ENCODE measurements at regions not wholly inside any gene's neighbourhood (a gene's known extent, or its start where the extent isn't known, plus 50 kb on each side); places are given as distances from the start of the nearest gene placed in this dataset.

- Histone ChIP-seq H3K4me3 (no peak overlapping the region), H3K27ac (no peak overlapping the region)
Observed at GRCh38 chr9:107112707-107113243, 170.3 kb upstream of the RAD23B start.

- H3K27ac ChIP-seq = no peak overlapping the region
Observed at GRCh38 chr9:107118863-107119624, 164.0 kb upstream of the RAD23B start.

DNA sequence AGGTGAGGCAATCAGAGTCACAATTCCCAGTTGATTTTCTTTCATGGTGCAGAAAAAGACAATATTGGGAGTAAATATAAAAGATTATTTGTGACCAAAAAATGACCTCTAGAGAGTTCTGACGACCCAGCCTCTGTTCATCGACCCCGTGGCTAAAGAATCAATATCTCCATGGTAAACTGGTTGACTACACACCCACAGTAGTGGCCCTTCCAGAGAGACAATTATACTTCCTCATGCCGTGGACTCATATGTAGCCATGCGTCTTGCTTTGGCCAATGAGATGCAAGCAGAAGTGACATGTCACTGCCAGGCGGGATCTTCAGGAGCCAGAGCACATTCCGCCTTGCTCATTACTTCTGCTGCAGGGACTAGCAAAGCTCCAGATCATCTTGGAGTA is 163.3 kb upstream of the RAD23B start:
- Histone ChIP-seq H3K27ac (no peak overlapping the region), H3K4me3 (no peak overlapping the region)

More at GRCh38 chr9:107118863-107119624, 164.0 kb upstream of the RAD23B start:
- no peak overlapping the region for H3K4me3 ChIP-seq

- no peak overlapping the region for H3K27ac ChIP-seq
- H3K4me3 ChIP-seq = no peak overlapping the region
Observed at GRCh38 chr9:107123389-107123788, 159.7 kb upstream of the RAD23B start.

- H3K27ac ChIP-seq = no peak overlapping the region
- H3K4me3 ChIP-seq = no peak overlapping the region
Observed at GRCh38 chr9:107127608-107128007, 155.5 kb upstream of the RAD23B start.

DNA sequence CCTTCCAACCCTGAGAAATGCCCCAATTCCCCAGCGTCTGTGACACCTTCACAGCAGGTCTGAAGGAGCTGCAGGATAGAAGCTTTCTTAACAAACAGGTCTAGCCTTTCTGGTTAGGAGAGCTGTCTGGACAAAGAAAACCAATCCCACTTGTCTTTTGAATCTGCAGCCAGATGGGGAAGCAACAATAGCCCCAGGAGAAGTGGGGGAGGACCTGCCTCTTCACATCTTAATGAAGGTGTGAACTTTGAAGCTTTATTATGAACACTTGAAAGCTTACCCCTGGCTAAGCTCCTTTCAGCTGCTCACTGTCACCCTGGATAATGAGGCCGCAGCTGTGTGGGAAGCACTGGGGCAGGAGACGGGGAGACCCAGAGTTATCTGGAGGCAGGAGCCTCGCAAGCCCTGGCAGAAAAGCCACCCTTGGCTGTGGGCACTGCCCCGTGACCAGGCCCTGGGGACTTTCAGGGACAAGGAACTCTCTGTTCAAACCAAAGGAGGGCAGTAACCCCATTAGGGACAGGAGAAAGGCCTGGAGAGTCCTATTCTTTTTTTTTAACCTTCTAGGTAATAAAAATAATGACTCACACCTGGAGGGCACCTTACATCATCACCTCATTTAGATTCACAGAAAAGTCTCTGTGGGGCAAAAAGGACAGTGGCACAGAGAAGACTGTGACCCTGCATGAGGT is 151.8 kb upstream of the RAD23B start:
- no peak overlapping the region for H3K4me3 ChIP-seq

GRCh38 chr9:107136296-107136695 is 146.8 kb upstream of the RAD23B start:
- H3K4me3 ChIP-seq = no peak overlapping the region
- H3K27ac ChIP-seq = no peak overlapping the region

More for the DNA sequence above, 151.8 kb upstream of the RAD23B start:
- H3K27ac ChIP-seq = peak overlapping the region in 1 of 21 experiments; percentile 49

GRCh38 chr9:107137495-107138202 is 145.4 kb upstream of the RAD23B start:
- Histone ChIP-seq H3K27ac (no peak overlapping the region), H3K4me3 (no peak overlapping the region)

GRCh38 chr9:107138261-107138992 is 144.7 kb upstream of the RAD23B start:
- no peak overlapping the region for H3K4me3 ChIP-seq
- H3K27ac ChIP-seq = no peak overlapping the region

- Histone ChIP-seq H3K27ac (no peak overlapping the region), H3K4me3 (no peak overlapping the region)
Observed at GRCh38 chr9:107141967-107142366, 141.1 kb upstream of the RAD23B start.

- H3K27ac ChIP-seq = no peak overlapping the region
Observed at GRCh38 chr9:107142430-107142829, 140.6 kb upstream of the RAD23B start.

GRCh38 chr9:107142896-107143603 is 140.0 kb upstream of the RAD23B start:
- Histone ChIP-seq H3K4me3 (no peak overlapping the region), H3K27ac (no peak overlapping the region)

More at GRCh38 chr9:107142430-107142829, 140.6 kb upstream of the RAD23B start:
- no peak overlapping the region for H3K4me3 ChIP-seq

GRCh38 chr9:107144475-107144874 is 138.6 kb upstream of the RAD23B start:
- no peak overlapping the region for H3K4me3 ChIP-seq
- no peak overlapping the region for H3K27ac ChIP-seq

DNA sequence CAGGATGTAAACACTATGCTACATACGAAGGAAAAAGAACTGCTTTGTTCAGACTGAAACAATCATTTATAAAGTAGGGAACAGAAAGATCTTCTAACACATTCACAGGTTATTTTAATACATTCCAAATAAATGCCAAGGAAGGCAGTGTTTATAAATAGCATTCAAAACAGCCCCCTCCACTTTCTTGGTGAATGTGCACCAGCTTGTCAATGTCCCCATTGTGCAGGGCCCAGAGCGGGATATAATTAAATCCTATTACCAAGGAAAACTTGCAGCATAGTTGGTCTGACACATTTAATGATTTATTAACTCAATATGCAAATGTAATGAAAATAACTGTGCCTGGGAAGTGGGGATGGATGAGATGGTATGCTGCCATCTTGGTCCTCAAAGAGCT is 135.9 kb upstream of the RAD23B start:
- no peak overlapping the region for H3K27ac ChIP-seq
- no peak overlapping the region for H3K4me3 ChIP-seq

DNA sequence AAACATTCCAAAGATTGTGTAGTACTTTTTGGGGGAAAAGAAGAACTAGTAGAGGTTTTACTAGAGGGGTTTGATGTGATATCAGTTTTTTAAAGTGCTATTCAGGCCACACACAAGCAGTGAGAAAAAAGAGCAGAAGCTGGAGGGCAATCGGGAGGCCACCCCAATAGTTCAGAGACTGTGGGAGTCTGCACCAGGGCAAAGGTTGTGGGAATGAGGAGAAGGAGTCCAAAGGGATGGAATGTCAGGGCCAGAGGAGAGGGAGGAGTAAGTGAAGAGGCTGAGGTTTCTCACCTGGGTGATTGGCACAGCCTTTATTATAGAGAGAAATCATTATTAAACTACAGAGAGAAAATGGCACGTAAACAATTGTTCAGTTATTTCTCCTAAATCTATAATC is 134.9 kb upstream of the RAD23B start:
- H3K4me3 ChIP-seq = no peak overlapping the region
- H3K27ac ChIP-seq = no peak overlapping the region

DNA sequence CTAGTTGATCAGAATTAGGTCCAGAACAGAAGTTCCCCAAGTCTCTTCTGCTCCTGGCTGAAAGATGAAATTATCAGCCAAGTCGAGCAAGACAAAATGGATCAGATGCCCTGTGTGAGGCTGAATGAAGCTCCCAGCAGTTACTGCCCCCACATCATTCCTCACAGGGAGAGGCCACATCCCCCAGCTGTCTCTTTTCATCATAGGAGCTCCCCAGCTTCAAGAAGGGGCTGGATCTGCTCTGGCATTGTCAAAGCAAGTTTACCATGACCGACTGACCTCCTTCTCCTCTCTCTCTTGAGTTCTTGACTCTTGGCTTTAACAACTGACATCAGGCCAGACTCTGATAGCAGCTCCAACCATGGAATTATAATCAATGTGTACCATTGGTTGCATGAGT is 133.3 kb upstream of the RAD23B start:
- no peak overlapping the region for H3K27ac ChIP-seq
- no peak overlapping the region for H3K4me3 ChIP-seq

DNA sequence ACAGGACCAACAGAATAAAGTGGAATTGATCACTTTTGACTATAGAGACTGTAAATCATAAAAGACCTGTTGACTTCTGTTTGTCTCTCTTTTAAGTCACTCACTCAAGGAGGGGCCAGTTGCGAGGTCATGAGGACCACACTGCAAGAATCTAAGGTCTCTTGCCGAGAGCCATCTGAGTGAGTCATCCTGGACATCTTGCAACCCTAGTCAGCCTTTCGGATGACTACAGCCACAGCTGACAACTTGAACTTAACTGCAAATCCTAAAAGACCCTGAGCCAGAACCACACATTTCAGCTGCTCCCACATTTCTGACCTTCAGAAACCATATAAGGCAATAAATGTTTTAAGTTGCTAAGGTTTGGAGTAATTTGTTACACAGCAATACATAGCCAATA is 129.7 kb upstream of the RAD23B start:
- Histone ChIP-seq H3K27ac (no peak overlapping the region), H3K4me3 (no peak overlapping the region)

DNA sequence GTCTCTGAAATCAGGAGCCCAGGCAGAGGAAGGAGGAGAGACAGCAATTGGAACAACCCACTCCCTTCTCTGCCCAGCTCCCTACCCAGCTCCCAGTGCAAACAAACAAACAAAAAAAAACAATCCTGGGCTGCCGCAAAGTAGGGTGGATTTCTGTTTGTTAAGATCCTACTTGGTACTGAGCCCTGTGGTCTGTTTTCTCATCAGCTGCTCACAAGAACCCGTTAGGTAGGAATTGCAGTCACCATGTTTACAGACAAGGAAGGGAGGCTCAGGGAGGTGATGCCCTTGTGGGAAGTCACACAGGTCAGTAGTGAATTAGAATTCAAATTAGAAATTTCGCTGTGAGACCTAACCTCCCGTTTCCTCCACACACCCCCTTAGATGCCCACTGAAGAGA is 128.8 kb upstream of the RAD23B start:
- Histone ChIP-seq H3K4me3 (no peak overlapping the region), H3K27ac (no peak overlapping the region)

DNA sequence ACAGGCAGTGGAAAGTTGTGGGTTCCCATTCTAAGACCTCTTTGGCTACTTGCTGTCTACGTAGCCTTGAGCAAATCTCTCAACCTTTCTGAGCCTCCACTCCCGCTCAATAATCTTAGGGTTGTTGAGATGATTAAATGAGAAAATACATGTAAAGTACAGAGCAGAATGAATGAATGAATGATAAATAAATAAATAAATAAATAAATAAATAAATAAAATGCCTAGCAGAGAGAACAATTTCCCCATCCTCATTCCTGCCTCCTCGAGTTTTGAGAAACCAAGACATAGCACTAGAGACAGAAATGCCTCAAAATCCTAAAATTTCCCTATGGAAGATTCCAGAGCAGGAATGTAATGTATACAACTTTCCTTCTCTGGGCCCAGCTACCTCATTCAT is 128.3 kb upstream of the RAD23B start:
- Histone ChIP-seq H3K27ac (no peak overlapping the region), H3K4me3 (no peak overlapping the region)
